ENCODE measurements at regions not wholly inside any gene's neighbourhood (a gene's known extent, or its start where the extent isn't known, plus 50 kb on each side); places are given as distances from the start of the nearest gene placed in this dataset.

GRCh38 chr3:8359133-8359532 is 142.5 kb upstream of the LMCD1 start:
- TF ChIP-seq CTCF (conservative IDR thresholded peaks at IDR 0.05; ENCODE audit: low read depth, low read length) (no peak), RCOR1 (IDR thresholded peaks at IDR 0.05; ENCODE audit: insufficient replicate concordance, low read length) (no peak), POLR2A (IDR thresholded peaks at IDR 0.05; ENCODE audit: low read depth, low read length) (no peak), RAD21 (IDR thresholded peaks at IDR 0.05; ENCODE audit: low read length) (no peak), SMC3 (IDR thresholded peaks at IDR 0.05; ENCODE audit: low read depth, low read length) (no peak), ELK1 (IDR thresholded peaks at IDR 0.05; ENCODE audit: borderline replicate concordance, low read depth, low read length) (no peak), CEBPB (IDR thresholded peaks at IDR 0.05; ENCODE audit: low read depth, low read length) (no peak), NFE2L2 (IDR thresholded peaks at IDR 0.05; ENCODE audit: low read depth, low read length) (no peak)

Data from IMR-90 (cell line).